AG09319 (cell line): ENCODE measurements at regions not wholly inside any gene's neighbourhood (a gene's known extent, or its start where the extent isn't known, plus 50 kb on each side); places are given as distances from the start of the nearest gene placed in this dataset.

Experiments
- DNase-seq: peaks from one replicate; pipeline ENCODE4 v3.0.0-alpha.2; 2010; ENCODE audit warnings: low read depth; ENCODE audit errors: extremely low read depth
- CTCF ChIP-seq: IDR thresholded peaks from 2 replicates; pipeline ENCODE4 v1.5.1; 2011; ENCODE audit warnings: low read depth, mild to moderate bottlenecking, inconsistent platforms, low read length, moderate library complexity

GRCh38 chr3:18264853-18265252, 160.3 kb downstream of the SATB1 start:
- DNase-seq: no peak
- no peak for TF ChIP-seq CTCF

GRCh38 chr3:18264361-18264760, 160.8 kb downstream of the SATB1 start:
- DNase-seq: no peak
- TF ChIP-seq CTCF: no peak

GRCh38 chr3:18258492-18258891, 166.6 kb downstream of the SATB1 start:
- no peak for TF ChIP-seq CTCF

GRCh38 chr3:18252578-18252977, 172.6 kb downstream of the SATB1 start:
- TF ChIP-seq CTCF: no peak
- DNase-seq: no peak

More at GRCh38 chr3:18258492-18258891, 166.6 kb downstream of the SATB1 start:
- no peak for DNase-seq

- DNase-seq: no peak
- TF ChIP-seq CTCF: no peak
These were observed 174.1 kb downstream of the SATB1 start for GRCh38 chr3:18250991-18251390.

GRCh38 chr3:18249126-18249525, 176.0 kb downstream of the SATB1 start:
- no peak for DNase-seq
- TF ChIP-seq CTCF: no peak

GRCh38 chr3:18247776-18248310, 177.3 kb downstream of the SATB1 start:
- DNase-seq: no peak
- TF ChIP-seq CTCF: no peak
